DOHH2 (cell line): ENCODE measurements at regions not wholly inside any gene's neighbourhood (a gene's known extent, or its start where the extent isn't known, plus 50 kb on each side); places are given as distances from the start of the nearest gene placed in this dataset.

Experiments used
- EZH2phosphoT487 ChIP-seq: fragments of 200-600 bp; sonication (generic); IDR thresholded peaks from 2 replicates; pipeline ENCODE4 v1.6.1; 2017; ENCODE audit warnings: borderline replicate concordance, mild to moderate bottlenecking, antibody characterized with exemption, low read length, moderate library complexity, mixed read lengths
- TF ChIP-seq, protein P1 (sequence below): fragments of 200-600 bp; sonication (generic); IDR thresholded peaks from one replicate; pipeline ENCODE4 v1.5.1; 2014; ENCODE audit warnings: antibody characterized with exemption, mild to moderate bottlenecking, low read depth, low read length; ENCODE audit not compliant: poor library complexity, severe bottlenecking

DNA sequence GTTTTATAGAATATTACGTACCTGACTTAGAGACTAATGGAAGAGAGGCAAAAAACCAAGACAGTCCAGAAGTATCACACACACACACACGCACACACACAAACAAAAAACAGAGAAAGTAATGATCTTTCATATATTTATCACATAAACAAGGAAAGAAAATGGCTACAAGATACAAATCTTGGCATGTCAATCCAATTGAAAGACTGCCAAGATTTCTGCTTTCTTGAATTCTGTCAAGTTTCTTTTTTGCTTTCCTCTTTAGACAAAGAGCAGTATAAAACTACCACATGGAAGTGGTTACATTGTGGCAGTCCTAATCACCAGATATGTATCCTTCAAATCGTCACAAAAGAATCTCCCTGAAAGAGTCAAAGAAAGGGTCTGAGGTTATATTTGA, 2097.4 kb upstream of the AGA start:
- TF ChIP-seq, protein P1, sequence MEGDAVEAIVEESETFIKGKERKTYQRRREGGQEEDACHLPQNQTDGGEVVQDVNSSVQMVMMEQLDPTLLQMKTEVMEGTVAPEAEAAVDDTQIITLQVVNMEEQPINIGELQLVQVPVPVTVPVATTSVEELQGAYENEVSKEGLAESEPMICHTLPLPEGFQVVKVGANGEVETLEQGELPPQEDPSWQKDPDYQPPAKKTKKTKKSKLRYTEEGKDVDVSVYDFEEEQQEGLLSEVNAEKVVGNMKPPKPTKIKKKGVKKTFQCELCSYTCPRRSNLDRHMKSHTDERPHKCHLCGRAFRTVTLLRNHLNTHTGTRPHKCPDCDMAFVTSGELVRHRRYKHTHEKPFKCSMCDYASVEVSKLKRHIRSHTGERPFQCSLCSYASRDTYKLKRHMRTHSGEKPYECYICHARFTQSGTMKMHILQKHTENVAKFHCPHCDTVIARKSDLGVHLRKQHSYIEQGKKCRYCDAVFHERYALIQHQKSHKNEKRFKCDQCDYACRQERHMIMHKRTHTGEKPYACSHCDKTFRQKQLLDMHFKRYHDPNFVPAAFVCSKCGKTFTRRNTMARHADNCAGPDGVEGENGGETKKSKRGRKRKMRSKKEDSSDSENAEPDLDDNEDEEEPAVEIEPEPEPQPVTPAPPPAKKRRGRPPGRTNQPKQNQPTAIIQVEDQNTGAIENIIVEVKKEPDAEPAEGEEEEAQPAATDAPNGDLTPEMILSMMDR = no peak
- TF ChIP-seq EZH2phosphoT487 = no peak
